NCI-H1105 (cell line): ENCODE measurements at regions not wholly inside any gene's neighbourhood (a gene's known extent, or its start where the extent isn't known, plus 50 kb on each side); places are given as distances from the start of the nearest gene placed in this dataset.

Experiments
- DNase-seq: peaks from one replicate; lab custom pipeline; 2025; lab: John Stamatoyannopoulos, UW

GRCh38 chr21:41076064-41076463, 91.9 kb upstream of the BACE2 start:
- no peak for DNase-seq

GRCh38 chr21:41079159-41079558, 88.8 kb upstream of the BACE2 start:
- no peak for DNase-seq

- no peak for DNase-seq
Measured at GRCh38 chr21:41080485-41081121, 87.4 kb upstream of the BACE2 start.

GRCh38 chr21:41086569-41086968, 81.4 kb upstream of the BACE2 start:
- DNase-seq: no peak

GRCh38 chr21:41090981-41091380, 77.0 kb upstream of the BACE2 start:
- no peak for DNase-seq

GRCh38 chr21:41091616-41092015, 76.3 kb upstream of the BACE2 start:
- DNase-seq: no peak

- no peak for DNase-seq
Measured at GRCh38 chr21:41092312-41092711, 75.6 kb upstream of the BACE2 start.

- DNase-seq: no peak
Measured at GRCh38 chr21:41095983-41096382, 72.0 kb upstream of the BACE2 start.

- no peak for DNase-seq
Measured at GRCh38 chr21:41098076-41098475, 69.9 kb upstream of the BACE2 start.

- DNase-seq: no peak
Measured at GRCh38 chr21:41098481-41099042, 69.4 kb upstream of the BACE2 start.

GRCh38 chr21:41100826-41101550, 67.0 kb upstream of the BACE2 start:
- no peak for DNase-seq

GRCh38 chr21:41102281-41102680, 65.7 kb upstream of the BACE2 start:
- DNase-seq: no peak

GRCh38 chr21:41107602-41108001, 60.4 kb upstream of the BACE2 start:
- no peak for DNase-seq

GRCh38 chr21:41108668-41109585, 59.0 kb upstream of the BACE2 start:
- DNase-seq: no peak

GRCh38 chr21:41110161-41110560, 57.8 kb upstream of the BACE2 start:
- no peak for DNase-seq

GRCh38 chr21:41110664-41111063, 57.3 kb upstream of the BACE2 start:
- no peak for DNase-seq

GRCh38 chr21:41111681-41112080, 56.3 kb upstream of the BACE2 start:
- no peak for DNase-seq

- DNase-seq: no peak
Measured at GRCh38 chr21:41112740-41113692, 54.9 kb upstream of the BACE2 start.

- DNase-seq: no peak
Measured at GRCh38 chr21:41115851-41116250, 52.1 kb upstream of the BACE2 start.
